SK-N-SH treated with all-trans-retinoic acid at 6 μM for 48 hours (cell line): ENCODE measurements at regions not wholly inside any gene's neighbourhood (a gene's known extent, or its start where the extent isn't known, plus 50 kb on each side); places are given as distances from the start of the nearest gene placed in this dataset.

Source experiments
- BACH2 ChIP-seq: fragments of 250-450 bp; sonication (Bioruptor Pico); IDR thresholded peaks from 2 replicates; pipeline ENCODE4 v1.9.0; 2021; ENCODE audit warnings: mild to moderate bottlenecking, borderline replicate concordance
- ZNF70 ChIP-seq: fragments of 450-650 bp; formaldehyde crosslinking; IDR thresholded peaks from 2 replicates; pipeline ENCODE4 v1.5.0; 2020; ENCODE audit warnings: mild to moderate bottlenecking, moderate library complexity
- TF ChIP-seq, protein P1 (sequence below): fragments of 250-450 bp; sonication (Bioruptor Pico); IDR thresholded peaks from 2 replicates; pipeline ENCODE4 v1.5.1; 2020; ENCODE audit warnings: low read depth, mild to moderate bottlenecking, moderate library complexity

DNA sequence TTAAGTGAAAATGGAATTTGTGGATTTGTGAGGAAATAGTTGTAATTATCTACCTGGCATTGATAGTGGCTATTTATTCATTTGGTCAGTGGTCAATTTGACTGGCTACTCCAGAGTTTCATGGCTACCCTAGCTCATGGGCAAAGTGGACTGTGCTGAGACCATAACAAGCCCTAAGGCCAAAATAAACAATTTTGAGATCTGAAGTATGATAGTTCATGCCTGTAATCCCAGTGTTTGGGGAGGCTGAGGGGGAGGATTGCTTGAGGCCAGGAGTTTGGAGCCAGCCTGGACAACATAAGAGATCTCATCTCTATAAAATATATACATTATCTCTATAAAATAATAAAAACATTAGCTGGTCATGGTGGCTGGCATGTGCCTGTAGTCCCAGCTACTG is 311.7 kb downstream of the HIVEP2 start:
- TF ChIP-seq ZNF70 (CRISPR knock-in tag) (no peak), BACH2 (CRISPR knock-in tag) (no peak)
- TF ChIP-seq, protein P1, sequence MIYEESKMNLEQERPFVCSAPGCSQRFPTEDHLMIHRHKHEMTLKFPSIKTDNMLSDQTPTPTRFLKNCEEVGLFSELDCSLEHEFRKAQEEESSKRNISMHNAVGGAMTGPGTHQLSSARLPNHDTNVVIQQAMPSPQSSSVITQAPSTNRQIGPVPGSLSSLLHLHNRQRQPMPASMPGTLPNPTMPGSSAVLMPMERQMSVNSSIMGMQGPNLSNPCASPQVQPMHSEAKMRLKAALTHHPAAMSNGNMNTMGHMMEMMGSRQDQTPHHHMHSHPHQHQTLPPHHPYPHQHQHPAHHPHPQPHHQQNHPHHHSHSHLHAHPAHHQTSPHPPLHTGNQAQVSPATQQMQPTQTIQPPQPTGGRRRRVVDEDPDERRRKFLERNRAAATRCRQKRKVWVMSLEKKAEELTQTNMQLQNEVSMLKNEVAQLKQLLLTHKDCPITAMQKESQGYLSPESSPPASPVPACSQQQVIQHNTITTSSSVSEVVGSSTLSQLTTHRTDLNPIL (CRISPR knock-in tag), result no peak
